Limb (tissue), 2 donors: ENCODE measurements at regions not wholly inside any gene's neighbourhood (a gene's known extent, or its start where the extent isn't known, plus 50 kb on each side); places are given as distances from the start of the nearest gene placed in this dataset.

ENCODE experiments used
- DNase-seq, 2 donors: peaks; one replicate each; pipeline ENCODE4 v3.0.0-alpha.2; 2016; ENCODE audit errors: extremely low spot score in 2 of 2

- no peak for DNase-seq
Measured at GRCh38 chr1:209319057-209319432, 264.5 kb upstream of the CAMK1G start.

GRCh38 chr1:209319549-209319948 is 264.0 kb upstream of the CAMK1G start:
- DNase-seq, result no peak

- no peak for DNase-seq
Measured at GRCh38 chr1:209323743-209324142, 259.8 kb upstream of the CAMK1G start.

- DNase-seq, result no peak
Measured at GRCh38 chr1:209324901-209325871, 258.3 kb upstream of the CAMK1G start.

GRCh38 chr1:209326076-209326475 is 257.4 kb upstream of the CAMK1G start:
- no peak for DNase-seq

- DNase-seq, result peak in 1 of 2 donors; percentile 47
Measured at GRCh38 chr1:209326831-209327230, 256.7 kb upstream of the CAMK1G start.

GRCh38 chr1:209328196-209328595 is 255.3 kb upstream of the CAMK1G start:
- peak in 1 of 2 donors; percentile 50 for DNase-seq

GRCh38 chr1:209335178-209335577 is 248.3 kb upstream of the CAMK1G start:
- DNase-seq, result no peak

- no peak for DNase-seq
Measured at GRCh38 chr1:209341146-209341545, 242.4 kb upstream of the CAMK1G start.

- no peak for DNase-seq
Measured at GRCh38 chr1:209341673-209342420, 241.7 kb upstream of the CAMK1G start.

- DNase-seq, result no peak
Measured at GRCh38 chr1:209342441-209343175, 240.9 kb upstream of the CAMK1G start.

- DNase-seq, result no peak
Measured at GRCh38 chr1:209343511-209343910, 240.0 kb upstream of the CAMK1G start.

GRCh38 chr1:209344156-209344555 is 239.4 kb upstream of the CAMK1G start:
- no peak for DNase-seq

GRCh38 chr1:209349363-209350308 is 233.9 kb upstream of the CAMK1G start:
- DNase-seq, result peak in 1 of 2 donors; percentile 44

GRCh38 chr1:209353053-209353452 is 230.5 kb upstream of the CAMK1G start:
- no peak for DNase-seq

- DNase-seq, result peak; percentile 84 to 91
Measured at GRCh38 chr1:209354111-209354839, 229.2 kb upstream of the CAMK1G start.

- DNase-seq, result no peak
Measured at GRCh38 chr1:209354840-209355165, 228.7 kb upstream of the CAMK1G start.

- no peak for DNase-seq
Measured at GRCh38 chr1:209355415-209355814, 228.1 kb upstream of the CAMK1G start.

- no peak for DNase-seq
Measured at GRCh38 chr1:209356976-209357377, 226.5 kb upstream of the CAMK1G start.

GRCh38 chr1:209363112-209363511 is 220.4 kb upstream of the CAMK1G start:
- no peak for DNase-seq
